D721Med (cell line): ENCODE measurements at regions not wholly inside any gene's neighbourhood (a gene's known extent, or its start where the extent isn't known, plus 50 kb on each side); places are given as distances from the start of the nearest gene placed in this dataset.

ENCODE experiments used
- DNase-seq: peaks from one replicate; pipeline ENCODE4 v3.0.0; 2011; ENCODE audit warnings: low spot score; ENCODE audit not compliant: insufficient read length
- FAIRE-seq: peaks from 2 replicates; lab custom pipeline; 2011; peaks lifted over from hg19 to GRCh38; lab: Jason Lieb, UNC
- CTCF ChIP-seq: IDR thresholded peaks from 2 replicates; pipeline ENCODE4 v1.5.1; 2012; ENCODE audit warnings: mild to moderate bottlenecking, control low read depth; ENCODE audit not compliant: insufficient read depth; ENCODE audit errors: missing control alignments

GRCh38 chr14:32012062-32012461 lies 65.0 kb upstream of the ARHGAP5 start:
- FAIRE-seq, result no peak
- no peak for TF ChIP-seq CTCF
- no peak for DNase-seq

GRCh38 chr14:32012571-32012970 lies 64.5 kb upstream of the ARHGAP5 start:
- no peak for FAIRE-seq
- no peak for TF ChIP-seq CTCF
- no peak for DNase-seq

GRCh38 chr14:32013083-32013482 lies 64.0 kb upstream of the ARHGAP5 start:
- TF ChIP-seq CTCF, result no peak
- FAIRE-seq, result no peak
- DNase-seq, result no peak

- DNase-seq (no peak), FAIRE-seq (no peak)
- TF ChIP-seq CTCF, result no peak
Observed at GRCh38 chr14:32014057-32014456, 63.0 kb upstream of the ARHGAP5 start.

- DNase-seq (no peak), FAIRE-seq (no peak)
- TF ChIP-seq CTCF, result no peak
Observed at GRCh38 chr14:32014498-32014897, 62.6 kb upstream of the ARHGAP5 start.

- DNase-seq (no peak), FAIRE-seq (no peak)
- no peak for TF ChIP-seq CTCF
Observed at GRCh38 chr14:32015166-32015565, 61.9 kb upstream of the ARHGAP5 start.

- no peak for DNase-seq
- TF ChIP-seq CTCF, result no peak
- FAIRE-seq, result no peak
Observed at GRCh38 chr14:32017587-32017986, 59.5 kb upstream of the ARHGAP5 start.
